Hematopoietic multipotent progenitor cell treated with erythropoietin and hydrocortisone succinate and interleukin-3 and kit ligand, for 15 days (in vitro differentiated cells): ENCODE measurements at regions not wholly inside any gene's neighbourhood (a gene's known extent, or its start where the extent isn't known, plus 50 kb on each side); places are given as distances from the start of the nearest gene placed in this dataset.
"Not testable (repeated sequence)": the region's sequence is repeated elsewhere in the genome, so short reads cannot be mapped to it uniquely, and the experiment has no call there.

Experiments used
- DNase-seq: peaks from one replicate; pipeline ENCODE4 v3.0.0-alpha.2; 2015; ENCODE audit warnings: low spot score

DNA sequence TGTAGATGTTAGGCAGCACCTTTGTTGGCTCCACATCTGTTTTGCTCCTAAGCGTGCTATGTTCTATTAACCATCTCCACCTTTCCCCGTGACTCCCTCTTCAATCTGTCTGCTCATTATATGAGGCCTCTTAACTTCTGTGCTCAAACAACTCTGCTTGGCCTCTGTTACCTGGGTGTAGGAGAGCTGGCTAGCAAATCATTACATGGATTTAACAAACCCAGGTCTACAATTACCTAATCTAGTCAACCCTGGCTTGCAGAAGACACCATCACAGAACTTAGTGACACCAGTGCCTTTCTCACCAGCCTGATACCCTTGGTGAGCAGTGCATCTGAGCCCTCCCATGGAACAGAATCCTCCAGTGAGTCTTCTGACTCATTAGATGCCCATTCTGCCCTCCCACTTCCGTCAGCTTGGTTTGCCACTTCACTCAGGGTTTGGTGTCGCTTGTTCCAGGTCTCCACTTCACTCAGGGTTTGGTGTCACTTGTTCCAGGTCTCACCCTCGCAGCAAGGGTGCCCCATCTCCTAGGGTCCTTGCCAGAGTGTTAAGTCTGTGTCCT is 92.0 kb upstream of the KIF26B start:
- DNase-seq, result no peak

DNA sequence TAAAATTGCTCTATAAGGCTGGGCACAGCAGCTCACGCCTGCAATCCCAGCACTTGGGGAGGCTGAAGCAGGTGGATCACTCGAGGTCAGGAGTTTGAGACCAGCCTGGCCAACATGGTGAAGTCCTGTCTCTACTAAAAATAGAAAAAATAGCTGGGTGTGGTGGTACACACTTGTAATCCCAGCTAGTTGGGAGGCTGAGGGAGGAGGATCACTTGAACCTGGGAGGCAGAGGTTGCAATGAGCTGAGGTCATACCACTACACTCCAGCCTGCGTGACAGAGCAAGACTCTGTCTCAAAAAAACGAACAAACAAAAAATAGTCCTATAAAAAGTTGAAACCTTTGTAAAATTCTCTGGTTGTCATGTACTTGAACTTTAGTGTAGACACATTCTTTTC is 93.0 kb upstream of the KIF26B start:
- not testable (repeated sequence) for DNase-seq

- DNase-seq, result no peak
Observed at GRCh38 chr1:245060684-245061374, 94.0 kb upstream of the KIF26B start.

DNA sequence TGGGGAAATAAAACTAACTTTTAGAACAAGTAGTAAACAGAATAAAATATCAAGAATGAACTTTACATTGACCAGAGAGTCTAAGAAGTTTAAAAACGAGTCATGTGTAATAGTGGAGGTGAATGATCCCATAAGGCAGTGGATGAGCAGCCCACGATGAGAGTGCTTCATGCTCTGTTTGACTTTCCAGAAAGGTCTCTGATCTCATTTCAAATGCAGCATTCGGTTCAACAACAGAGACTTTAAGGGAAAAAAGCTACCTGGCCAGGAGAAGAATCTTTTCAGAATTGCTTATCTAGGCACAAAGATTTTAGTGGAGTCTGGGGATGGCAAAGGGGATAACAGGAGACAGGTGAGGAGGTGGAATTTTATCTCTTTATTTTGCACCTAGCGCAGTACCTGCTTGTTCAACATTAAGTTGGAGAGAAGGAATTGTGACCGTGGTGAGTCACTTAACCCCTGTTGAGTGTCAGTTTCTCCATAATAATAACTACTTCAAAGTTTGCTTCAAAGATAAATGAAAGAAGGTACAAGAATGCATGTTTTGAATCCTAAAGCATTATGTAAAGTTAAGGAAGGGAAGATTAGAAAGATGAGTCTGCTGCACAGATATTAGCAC is 94.9 kb upstream of the KIF26B start:
- DNase-seq, result no peak

GRCh38 chr1:245058882-245059281 is 95.9 kb upstream of the KIF26B start:
- no peak for DNase-seq

DNA sequence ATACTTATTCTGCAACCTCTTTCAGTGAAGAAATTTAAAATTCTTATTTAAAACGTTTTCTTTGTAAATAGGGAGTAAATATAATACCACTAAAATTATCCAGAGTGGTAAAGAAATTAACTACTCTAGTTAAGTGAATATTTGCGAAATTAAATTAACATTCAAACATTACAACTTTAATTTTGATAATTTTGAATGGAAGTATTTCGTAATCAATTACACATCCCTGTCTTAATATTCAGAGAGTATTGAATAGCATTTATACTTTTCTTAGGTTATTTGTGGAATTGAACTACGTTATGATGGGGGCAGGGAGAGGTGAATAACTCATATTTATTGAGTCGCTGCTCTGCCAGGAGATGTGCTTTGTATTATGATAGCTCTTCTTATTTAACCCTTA is 96.3 kb upstream of the KIF26B start:
- no peak for DNase-seq

GRCh38 chr1:245056913-245057312 is 97.9 kb upstream of the KIF26B start:
- no peak for DNase-seq

DNA sequence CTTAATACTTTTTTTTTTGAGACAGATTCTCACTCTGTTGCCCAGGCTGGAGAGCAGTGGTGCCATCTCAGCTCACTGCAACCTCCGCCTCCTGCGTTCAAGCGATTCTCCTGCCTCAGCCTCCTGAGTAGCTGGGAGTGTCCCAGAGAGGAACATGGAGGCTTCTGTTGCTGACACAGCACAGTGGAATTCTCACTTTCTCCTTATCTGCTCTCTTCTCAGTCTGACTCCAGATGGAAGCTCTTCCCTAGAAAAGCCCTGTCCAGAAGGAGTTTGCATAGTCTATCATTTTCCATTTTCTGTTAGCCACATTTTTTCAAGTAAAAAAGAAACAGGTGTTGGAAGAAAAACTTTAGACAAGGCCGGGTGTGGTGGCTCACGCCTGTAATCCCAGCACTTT is 98.5 kb upstream of the KIF26B start:
- DNase-seq, result not testable (repeated sequence)

DNA sequence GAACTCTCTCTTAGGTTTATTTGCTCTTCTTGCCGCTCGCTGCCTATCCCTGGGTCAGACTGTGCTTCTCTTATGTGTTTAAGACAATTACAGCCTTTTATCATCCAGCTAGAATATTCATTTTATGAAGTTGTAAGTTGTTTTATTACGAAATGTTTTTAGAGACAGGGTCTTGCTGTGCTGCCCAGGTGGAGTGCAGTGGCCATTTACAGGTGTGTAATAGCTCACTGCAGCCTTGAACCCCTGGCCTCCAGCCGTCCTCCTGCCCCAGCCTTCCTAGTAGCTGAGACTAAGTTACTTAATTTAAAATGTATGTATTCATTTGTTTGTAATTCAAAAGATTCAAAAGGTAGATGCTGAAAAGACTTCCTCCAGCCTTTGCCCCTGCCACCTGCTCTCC is 99.0 kb upstream of the KIF26B start:
- no peak for DNase-seq

GRCh38 chr1:245054507-245055270 is 100.1 kb upstream of the KIF26B start:
- DNase-seq, result no peak

- DNase-seq, result no peak
Observed at GRCh38 chr1:245054105-245054504, 100.7 kb upstream of the KIF26B start.

- DNase-seq, result no peak
Observed at GRCh38 chr1:245052258-245052657, 102.5 kb upstream of the KIF26B start.

GRCh38 chr1:245051349-245052221 is 103.2 kb upstream of the KIF26B start:
- peak; percentile 22 for DNase-seq

DNA sequence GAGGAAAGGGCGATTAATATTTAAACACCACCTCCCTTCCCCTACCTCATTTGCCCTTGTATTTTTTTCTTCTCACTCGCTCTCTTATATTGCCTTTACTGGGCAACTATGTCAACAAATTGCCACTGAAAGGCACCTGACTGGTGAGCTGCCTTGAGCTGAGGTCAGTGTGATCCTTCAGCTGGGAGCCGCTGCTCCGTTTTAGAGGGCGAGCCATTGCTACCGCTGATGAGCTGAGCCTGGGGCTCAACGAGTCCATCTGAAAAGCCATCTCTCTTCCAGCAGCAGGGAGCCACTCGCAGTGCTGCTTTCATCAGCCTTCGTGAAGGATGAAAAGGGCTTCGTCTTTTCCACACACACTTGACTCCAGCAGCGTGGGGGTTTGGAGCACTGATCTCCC is 108.0 kb upstream of the KIF26B start:
- no peak for DNase-seq

DNA sequence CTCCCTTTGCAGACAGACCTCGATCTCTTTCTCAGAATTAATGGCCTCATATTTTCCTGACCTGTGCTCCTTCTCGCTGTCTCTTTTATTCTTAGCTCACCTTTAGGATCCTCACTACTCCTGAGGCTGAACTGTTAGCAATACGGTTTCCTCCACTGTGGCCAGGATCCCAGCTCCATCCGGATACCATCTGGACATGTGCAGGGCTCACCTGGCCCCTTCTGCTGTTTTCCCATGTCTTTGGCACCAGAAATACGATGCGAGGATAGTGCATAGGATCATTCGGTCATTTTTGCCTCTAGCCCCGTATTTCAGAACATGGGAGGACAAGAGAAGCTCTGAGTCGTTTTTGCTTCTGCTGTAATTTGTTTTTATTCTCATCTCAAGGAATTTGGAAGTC is 108.5 kb upstream of the KIF26B start:
- no peak for DNase-seq

GRCh38 chr1:245045087-245045881 is 109.5 kb upstream of the KIF26B start:
- DNase-seq, result no peak

- no peak for DNase-seq
Observed at GRCh38 chr1:245043611-245043940, 111.2 kb upstream of the KIF26B start.

DNA sequence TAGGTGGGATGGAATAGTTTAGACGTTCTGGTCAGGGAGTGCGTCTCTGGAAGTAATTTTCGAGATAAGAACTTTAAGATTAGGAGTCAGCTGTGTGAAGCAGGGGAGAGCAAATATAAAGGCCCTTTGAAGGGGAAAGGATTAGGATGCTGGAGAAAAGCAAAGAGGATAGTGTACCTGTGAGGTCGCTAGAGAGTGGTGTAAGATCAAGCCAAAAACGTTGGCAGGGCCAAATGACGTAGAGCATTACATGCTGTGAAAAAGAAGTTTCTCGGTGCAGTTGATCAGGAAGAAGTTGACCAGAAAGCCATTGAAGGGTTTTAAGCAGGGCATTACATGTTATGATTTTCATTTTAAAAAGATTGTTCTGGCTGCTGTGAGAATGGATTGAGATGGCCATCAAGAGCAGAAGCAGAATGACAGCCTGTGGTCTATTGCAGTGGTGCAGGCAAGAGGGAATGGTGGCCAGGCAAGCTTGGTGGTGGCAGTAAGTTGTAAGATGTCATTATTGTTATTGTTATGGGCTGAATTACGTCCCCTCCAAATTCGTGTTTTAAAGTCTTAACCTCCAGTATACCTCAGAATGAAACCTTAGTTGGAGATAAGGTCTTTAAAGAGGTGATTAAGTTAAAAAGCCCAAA is 113.6 kb upstream of the KIF26B start:
- DNase-seq, result no peak

DNA sequence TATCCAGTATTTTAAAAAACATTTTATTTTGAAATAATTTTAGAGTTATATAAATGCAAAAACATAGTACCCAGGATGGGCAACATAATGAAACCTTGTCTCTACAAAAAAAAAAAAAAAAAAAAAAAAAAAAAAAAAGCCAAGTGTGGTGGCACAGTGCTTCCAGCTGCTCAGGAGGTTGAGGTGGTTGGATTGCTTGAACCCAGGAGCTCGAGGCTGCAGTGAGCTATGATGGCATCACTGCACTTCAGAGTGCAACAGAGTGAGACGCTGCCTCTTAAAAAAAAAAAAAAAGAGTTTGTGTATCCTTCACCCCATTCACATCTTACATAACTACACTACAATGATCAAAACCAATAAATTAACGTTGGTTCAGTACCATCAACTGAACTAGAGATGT is 115.6 kb upstream of the KIF26B start:
- no peak for DNase-seq

GRCh38 chr1:245036102-245036501 is 118.7 kb upstream of the KIF26B start:
- DNase-seq, result no peak

GRCh38 chr1:245031041-245031440 is 123.7 kb upstream of the KIF26B start:
- no peak for DNase-seq
